DMS79 (cell line): ENCODE measurements at regions not wholly inside any gene's neighbourhood (a gene's known extent, or its start where the extent isn't known, plus 50 kb on each side); places are given as distances from the start of the nearest gene placed in this dataset.
A peak's percentile ranks its signal among the peaks of the same experiment; 100 is the strongest.

Experiments
- DNase-seq: peaks from one replicate; lab custom pipeline; 2025; lab: John Stamatoyannopoulos, UW

GRCh38 chr16:6377956-6378355, 954.7 kb upstream of the RBFOX1 start:
- DNase-seq: no peak

GRCh38 chr16:6375465-6376075, 957.1 kb upstream of the RBFOX1 start:
- peak; percentile 66 for DNase-seq

- no peak for DNase-seq
Observed at GRCh38 chr16:6374821-6375220, 957.8 kb upstream of the RBFOX1 start.

GRCh38 chr16:6364846-6365245, 967.8 kb upstream of the RBFOX1 start:
- no peak for DNase-seq

GRCh38 chr16:6363896-6364607, 968.6 kb upstream of the RBFOX1 start:
- DNase-seq: no peak

GRCh38 chr16:6363396-6363795, 969.2 kb upstream of the RBFOX1 start:
- no peak for DNase-seq

GRCh38 chr16:6362321-6362720, 970.3 kb upstream of the RBFOX1 start:
- peak; percentile 14 for DNase-seq

GRCh38 chr16:6360641-6361040, 972.0 kb upstream of the RBFOX1 start:
- DNase-seq: no peak

- no peak for DNase-seq
Observed at GRCh38 chr16:6356911-6357310, 975.7 kb upstream of the RBFOX1 start.

- no peak for DNase-seq
Observed at GRCh38 chr16:6349725-6350124, 982.9 kb upstream of the RBFOX1 start.

- DNase-seq: no peak
Observed at GRCh38 chr16:6345090-6345489, 987.6 kb upstream of the RBFOX1 start.

- no peak for DNase-seq
Observed at GRCh38 chr16:6343157-6343556, 989.5 kb upstream of the RBFOX1 start.

- DNase-seq: no peak
Observed at GRCh38 chr16:6341981-6342380, 990.7 kb upstream of the RBFOX1 start.

GRCh38 chr16:6335072-6335471, 997.6 kb upstream of the RBFOX1 start:
- no peak for DNase-seq

GRCh38 chr16:6331770-6332169, 1000.9 kb upstream of the RBFOX1 start:
- no peak for DNase-seq

- no peak for DNase-seq
Observed at GRCh38 chr16:6317934-6318333, 1014.7 kb upstream of the RBFOX1 start.

GRCh38 chr16:6309271-6309670, 1023.4 kb upstream of the RBFOX1 start:
- no peak for DNase-seq

- no peak for DNase-seq
Observed at GRCh38 chr16:6308176-6308575, 1024.5 kb upstream of the RBFOX1 start.

- DNase-seq: no peak
Observed at GRCh38 chr16:6300523-6300922, 1032.1 kb upstream of the RBFOX1 start.

- DNase-seq: no peak
Observed at GRCh38 chr16:6297666-6298410, 1034.8 kb upstream of the RBFOX1 start.

GRCh38 chr16:6286176-6286575, 1046.5 kb upstream of the RBFOX1 start:
- no peak for DNase-seq

- no peak for DNase-seq
Observed at GRCh38 chr16:6284731-6285130, 1047.9 kb upstream of the RBFOX1 start.

GRCh38 chr16:6281994-6282393, 1050.7 kb upstream of the RBFOX1 start:
- no peak for DNase-seq
